Common myeloid progenitor, CD34-positive (primary cell): ENCODE measurements at regions not wholly inside any gene's neighbourhood (a gene's known extent, or its start where the extent isn't known, plus 50 kb on each side); places are given as distances from the start of the nearest gene placed in this dataset.
A peak's percentile ranks its signal among the peaks of the same experiment; 100 is the strongest.

Experiments used
- CTCF ChIA-PET: fragments of 350-600 bp; sonication (Branson Sonifier 250); formaldehyde crosslinking; loops from one replicate; lab custom pipeline; 2021; ENCODE audit warnings: antibody characterized with exemption; lab: Charles Lee
- POLR2A ChIA-PET: fragments of 350-600 bp; sonication (Branson Sonifier 250); formaldehyde crosslinking; loops from one replicate; lab custom pipeline; 2021; ENCODE audit warnings: antibody characterized with exemption; lab: Charles Lee
- DNase-seq, 3 donors: peaks; one replicate each; pipeline versions ENCODE4 v3.0.0 to v3.0.0-alpha.2; 2013
- H3K27ac ChIP-seq, 2 experiments: 1 replicate in 1 of 2; 2 replicates in 1 of 2; pipeline ENCODE4 v1.7.0; 2013; ENCODE audit warnings: inconsistent platforms in 2 of 2, low read length in 2 of 2, mild to moderate bottlenecking in 2 of 2, low read depth in 1 of 2, moderate library complexity in 1 of 2; ENCODE audit not compliant: severe bottlenecking in 2 of 2, insufficient read depth in 1 of 2, poor library complexity in 1 of 2
- H3K27me3 ChIP-seq, 5 experiments: replicated peaks in 2 of 5; 1 replicate in 3 of 5; 2 replicates in 2 of 5; pipeline versions ENCODE4 v1.6.1 to v1.7.0; 2013; ENCODE audit warnings: low read length in 4 of 5, mild to moderate bottlenecking in 2 of 5, moderate library complexity in 2 of 5, inconsistent platforms in 1 of 5; ENCODE audit not compliant: insufficient read depth in 5 of 5, control insufficient read depth in 4 of 5
- H3K36me3 ChIP-seq, 4 experiments: 1 replicate in 2 of 4; 2 replicates in 2 of 4; pipeline versions ENCODE4 v1.6.1 to v1.7.0; 2013; ENCODE audit warnings: low read length in 3 of 4, control low read depth in 1 of 4, mild to moderate bottlenecking in 1 of 4; ENCODE audit not compliant: control insufficient read depth in 4 of 4, insufficient read depth in 4 of 4
- H3K4me1 ChIP-seq, 4 experiments: 1 replicate in 3 of 4; 2 replicates in 1 of 4; pipeline versions ENCODE4 v1.6.1 to v1.7.1; 2013; ENCODE audit warnings: low read length in 3 of 4, mild to moderate bottlenecking in 3 of 4, control low read depth in 1 of 4, inconsistent platforms in 1 of 4, moderate library complexity in 1 of 4; ENCODE audit not compliant: control insufficient read depth in 4 of 4, insufficient read depth in 4 of 4; ENCODE audit errors: control extremely low read depth in 1 of 4
- H3K4me3 ChIP-seq, 7 experiments: 1 replicate in 4 of 7; 2 replicates in 3 of 7; pipeline versions ENCODE4 v1.5.1 to v1.7.0; 2013; ENCODE audit warnings: mild to moderate bottlenecking in 7 of 7, low read length in 6 of 7, moderate library complexity in 6 of 7, inconsistent platforms in 2 of 7, low read depth in 2 of 7, control low read depth in 1 of 7; ENCODE audit not compliant: insufficient read depth in 4 of 7, control insufficient read depth in 1 of 7; ENCODE audit errors: extremely low read depth in 1 of 7
- H3K9me3 ChIP-seq, 5 experiments: 1 replicate in 4 of 5; 2 replicates in 1 of 5; pipeline versions ENCODE4 v1.6.1 to v1.7.1; 2013; ENCODE audit warnings: low read length in 4 of 5, mild to moderate bottlenecking in 2 of 5, inconsistent platforms in 1 of 5, low read depth in 1 of 5, moderate library complexity in 1 of 5; ENCODE audit not compliant: control insufficient read depth in 4 of 5, insufficient read depth in 2 of 5; ENCODE audit errors: control extremely low read depth in 1 of 5
- WGBS: methylation state at CpG from one replicate; pipeline ENCODE4 v1.1.5; 2013; ENCODE audit not compliant: insufficient coverage; 5-methylcytosine and 5-hydroxymethylcytosine counted together

GRCh38 chr14:100416921-100417860 is 94.1 kb downstream of the SLC25A47 start:
- 92% methylated on average over 12 of the region's 13 CpGs for WGBS
- no peaks in the 10 kb centered on the region for H3K9me3 ChIP-seq
- no peaks in the 10 kb centered on the region for H3K36me3 ChIP-seq
- CTCF ChIA-PET = interaction anchor here (0.9 kb wide), 1 partner anchor 229 kb away, joined by 3 read pairs; no protein-coding TSS in a partner anchor
- peak in 1 of 3 donors; percentile 7 for DNase-seq
- no peak overlapping the region for H3K4me3 ChIP-seq
- POLR2A ChIA-PET = no interaction called here
- H3K27ac ChIP-seq = no peak overlapping the region
- no peaks in the 10 kb centered on the region for H3K27me3 ChIP-seq
- no peaks in the 10 kb centered on the region for H3K4me1 ChIP-seq

GRCh38 chr14:100419856-100420255 is 96.7 kb downstream of the SLC25A47 start:
- DNase-seq = no peak
- H3K27me3 ChIP-seq = no peaks in the 10 kb centered on the region
- POLR2A ChIA-PET = no interaction called here
- CTCF ChIA-PET = interaction anchor here (1.4 to 1.5 kb wide), 2 partner anchors 16 to 19 kb away, joined by 3 to 4 read pairs; no protein-coding TSS in a partner anchor
- no peak overlapping the region for H3K27ac ChIP-seq
- H3K4me3 ChIP-seq = no peak overlapping the region
- H3K36me3 ChIP-seq = no peaks in the 10 kb centered on the region
- no peaks in the 10 kb centered on the region for H3K9me3 ChIP-seq
- peaks cover 0 to 2% (median 0%) of the 10 kb centered on the region in 4 experiments for H3K4me1 ChIP-seq
- WGBS = 100% methylated on average over 1 of the region's 4 CpGs

GRCh38 chr14:100421756-100422470 is 98.8 kb downstream of the SLC25A47 start:
- POLR2A ChIA-PET = no interaction called here
- Histone ChIP-seq H3K4me1 (peaks cover 0 to 5% (median 0%) of the 10 kb centered on the region in 4 experiments), H3K36me3 (no peaks in the 10 kb centered on the region), H3K27me3 (no peaks in the 10 kb centered on the region), H3K9me3 (no peaks in the 10 kb centered on the region), H3K4me3 (no peak overlapping the region), H3K27ac (no peak overlapping the region)
- no peak for DNase-seq
- CTCF ChIA-PET = interaction anchor here (0.7 to 1.4 kb wide), 3 partner anchors 19 to 231 kb away, joined by 3 to 4 read pairs (median 3); no protein-coding TSS in a partner anchor
- 50% methylated on average over 2 of the region's 2 CpGs for WGBS

- Histone ChIP-seq H3K4me1 (peaks cover 0 to 5% (median 0%) of the 10 kb centered on the region in 4 experiments), H3K4me3 (no peak overlapping the region), H3K27me3 (no peaks in the 10 kb centered on the region), H3K9me3 (no peaks in the 10 kb centered on the region), H3K27ac (no peak overlapping the region), H3K36me3 (no peaks in the 10 kb centered on the region)
- CTCF ChIA-PET = interaction anchor here (0.9 to 1.1 kb wide), 2 partner anchors 18 to 32 kb away, joined by 3 to 4 read pairs; no protein-coding TSS in a partner anchor
- POLR2A ChIA-PET = no interaction called here
- no peak for DNase-seq
- WGBS = 98% methylated on average over 7 of the region's 12 CpGs
These were observed 99.6 kb downstream of the SLC25A47 start for GRCh38 chr14:100422556-100423316.

- Histone ChIP-seq H3K4me1 (peaks cover 0 to 5% (median 0%) of the 10 kb centered on the region in 4 experiments), H3K27me3 (no peaks in the 10 kb centered on the region), H3K4me3 (no peak overlapping the region), H3K36me3 (no peaks in the 10 kb centered on the region), H3K27ac (no peak overlapping the region), H3K9me3 (no peaks in the 10 kb centered on the region)
- ChIA-PET POLR2A (no interaction called here), CTCF (interaction anchor here (0.9 kb wide), 1 partner anchor 33 kb away, joined by 3 read pairs; no protein-coding TSS in a partner anchor)
- 94% methylated on average over 10 of the region's 13 CpGs for WGBS
- DNase-seq = no peak
These were observed 100.3 kb downstream of the SLC25A47 start for GRCh38 chr14:100423317-100424010.
